Colonic mucosa (tissue), 4 donors: ENCODE measurements at regions not wholly inside any gene's neighbourhood (a gene's known extent, or its start where the extent isn't known, plus 50 kb on each side); places are given as distances from the start of the nearest gene placed in this dataset.

Experiments used
- DNase-seq: peaks from one replicate; pipeline ENCODE4 v3.0.0-alpha.2; 2020
- H3K27ac ChIP-seq: fragments of 200-600 bp; one replicate; pipeline ENCODE4 v1.8.0; 2021
- H3K27me3 ChIP-seq: fragments of 200-600 bp; one replicate; pipeline ENCODE4 v1.8.0; 2021
- H3K36me3 ChIP-seq: fragments of 200-600 bp; one replicate; pipeline ENCODE4 v1.8.0; 2021
- H3K4me1 ChIP-seq: fragments of 200-600 bp; one replicate; pipeline ENCODE4 v1.8.0; 2021; ENCODE audit warnings: mild to moderate bottlenecking
- H3K4me3 ChIP-seq: fragments of 200-600 bp; one replicate; pipeline ENCODE4 v1.8.0; 2021
- H3K9ac ChIP-seq, 2 donors: one replicate each; pipeline ENCODE4 v1.7.0; 2013; ENCODE audit warnings: control low read depth in 2 of 2, low read depth in 2 of 2, low read length in 2 of 2
- H3K9me3 ChIP-seq: fragments of 200-600 bp; one replicate; pipeline ENCODE4 v1.8.0; 2021
- intact Hi-C: fragments of 100-400 bp; cut with DNase I; formaldehyde crosslinking; loops from one replicate; pipeline ENCODE4 v1.14.1; 2022
- TF ChIP-seq, protein P1 (sequence below): fragments of 200-600 bp; IDR thresholded peaks from one replicate; pipeline ENCODE4 v1.8.0; 2022; ENCODE audit warnings: antibody characterized with exemption, mild to moderate bottlenecking
- donor health status: healthy.
- donor health status: DM: no; HTN: no; CAD: no.
- donor health status: DM: no; HTN: no; CAD: no.

DNA sequence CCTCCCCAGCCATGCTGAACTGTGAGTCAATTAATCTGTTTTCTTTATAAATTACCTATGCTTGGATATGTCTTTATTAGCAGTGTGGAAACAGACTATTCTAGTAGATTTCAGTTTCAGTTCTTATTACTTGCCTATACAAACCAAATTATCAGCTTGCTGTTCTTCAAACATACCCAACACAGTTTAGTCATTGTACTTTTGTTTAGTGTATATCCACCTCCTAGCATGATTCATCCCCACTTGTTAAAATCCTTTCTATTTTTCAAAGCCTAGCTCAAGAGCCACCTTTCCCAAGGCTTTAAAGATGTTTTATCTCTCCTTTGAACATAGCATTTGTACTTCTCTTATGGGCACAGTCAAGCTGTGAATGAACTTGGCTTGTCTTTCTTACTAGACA, 195.6 kb upstream of the ZRANB2 start:
- no peak overlapping the region for H3K4me3 ChIP-seq
- no peaks in the 10 kb centered on the region for H3K9me3 ChIP-seq
- H3K27me3 ChIP-seq: no peaks in the 10 kb centered on the region
- intact Hi-C loops: no loop called here
- H3K27ac ChIP-seq: no peak overlapping the region
- H3K36me3 ChIP-seq: no peaks in the 10 kb centered on the region
- TF ChIP-seq, protein P1, sequence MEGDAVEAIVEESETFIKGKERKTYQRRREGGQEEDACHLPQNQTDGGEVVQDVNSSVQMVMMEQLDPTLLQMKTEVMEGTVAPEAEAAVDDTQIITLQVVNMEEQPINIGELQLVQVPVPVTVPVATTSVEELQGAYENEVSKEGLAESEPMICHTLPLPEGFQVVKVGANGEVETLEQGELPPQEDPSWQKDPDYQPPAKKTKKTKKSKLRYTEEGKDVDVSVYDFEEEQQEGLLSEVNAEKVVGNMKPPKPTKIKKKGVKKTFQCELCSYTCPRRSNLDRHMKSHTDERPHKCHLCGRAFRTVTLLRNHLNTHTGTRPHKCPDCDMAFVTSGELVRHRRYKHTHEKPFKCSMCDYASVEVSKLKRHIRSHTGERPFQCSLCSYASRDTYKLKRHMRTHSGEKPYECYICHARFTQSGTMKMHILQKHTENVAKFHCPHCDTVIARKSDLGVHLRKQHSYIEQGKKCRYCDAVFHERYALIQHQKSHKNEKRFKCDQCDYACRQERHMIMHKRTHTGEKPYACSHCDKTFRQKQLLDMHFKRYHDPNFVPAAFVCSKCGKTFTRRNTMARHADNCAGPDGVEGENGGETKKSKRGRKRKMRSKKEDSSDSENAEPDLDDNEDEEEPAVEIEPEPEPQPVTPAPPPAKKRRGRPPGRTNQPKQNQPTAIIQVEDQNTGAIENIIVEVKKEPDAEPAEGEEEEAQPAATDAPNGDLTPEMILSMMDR: no peak
- DNase-seq: no peak
- H3K9ac ChIP-seq: no peak overlapping the region
- H3K4me1 ChIP-seq: no peaks in the 10 kb centered on the region

DNA sequence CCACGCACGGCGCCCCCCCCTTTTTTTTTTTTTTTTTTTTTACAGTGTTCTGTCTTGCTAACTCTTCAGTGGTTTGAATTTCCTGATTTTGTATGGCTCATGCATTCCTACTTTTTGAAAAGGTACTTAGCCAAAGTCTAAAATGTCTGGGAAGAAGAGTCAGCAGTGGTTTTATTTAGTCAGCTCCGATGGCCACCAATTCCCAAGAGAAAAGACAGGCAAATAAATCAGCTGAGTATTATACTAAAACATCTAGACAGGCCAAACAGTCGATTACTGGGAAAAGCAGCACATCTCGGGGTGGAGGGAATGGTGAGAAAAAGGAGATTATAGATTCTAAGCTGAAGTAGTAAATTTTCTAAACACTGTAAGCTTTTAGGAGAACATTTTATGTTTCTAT, 192.5 kb upstream of the ZRANB2 start:
- intact Hi-C loops: no loop called here
- TF ChIP-seq, protein P1: no peak

DNA sequence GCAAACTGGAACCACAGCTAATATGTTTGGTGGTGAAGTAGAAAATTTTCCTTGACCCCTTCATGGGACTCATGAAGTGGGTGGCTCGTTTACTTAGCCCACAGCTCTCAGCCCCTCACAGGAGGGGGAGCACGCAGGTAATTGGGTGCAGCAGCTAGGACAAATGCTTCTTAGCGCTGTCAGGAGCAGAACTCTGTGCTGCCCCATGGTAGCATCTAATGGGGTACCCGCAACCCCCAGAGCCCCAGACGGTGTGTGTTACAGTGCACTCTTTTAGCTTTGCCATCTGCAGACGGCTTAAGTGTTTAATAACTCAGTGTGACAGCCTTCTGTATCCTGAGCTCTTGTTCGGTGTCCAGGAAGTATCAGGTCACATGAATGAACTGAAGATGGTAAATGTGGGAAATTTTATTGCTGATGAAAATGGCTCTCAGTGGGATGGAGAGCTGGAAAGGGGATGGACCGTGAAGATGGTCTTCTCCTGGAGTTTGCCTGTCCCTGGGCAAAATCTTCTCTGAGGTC, 189.6 kb upstream of the ZRANB2 start:
- H3K4me3 ChIP-seq: no peak overlapping the region
- H3K36me3 ChIP-seq: no peaks in the 10 kb centered on the region
- H3K9me3 ChIP-seq: no peaks in the 10 kb centered on the region
- TF ChIP-seq, protein P1: no peak
- H3K9ac ChIP-seq: no peak overlapping the region
- H3K27me3 ChIP-seq: no peaks in the 10 kb centered on the region
- intact Hi-C loops: no loop called here
- no peak for DNase-seq
- no peak overlapping the region for H3K27ac ChIP-seq
- no peaks in the 10 kb centered on the region for H3K4me1 ChIP-seq

More for the DNA sequence above, 192.5 kb upstream of the ZRANB2 start:
- no peak for DNase-seq
- H3K4me3 ChIP-seq: no peak overlapping the region
- H3K27ac ChIP-seq: no peak overlapping the region
- no peaks in the 10 kb centered on the region for H3K4me1 ChIP-seq
- H3K9ac ChIP-seq: no peak overlapping the region
- no peaks in the 10 kb centered on the region for H3K9me3 ChIP-seq
- H3K27me3 ChIP-seq: no peaks in the 10 kb centered on the region
- H3K36me3 ChIP-seq: no peaks in the 10 kb centered on the region

DNA sequence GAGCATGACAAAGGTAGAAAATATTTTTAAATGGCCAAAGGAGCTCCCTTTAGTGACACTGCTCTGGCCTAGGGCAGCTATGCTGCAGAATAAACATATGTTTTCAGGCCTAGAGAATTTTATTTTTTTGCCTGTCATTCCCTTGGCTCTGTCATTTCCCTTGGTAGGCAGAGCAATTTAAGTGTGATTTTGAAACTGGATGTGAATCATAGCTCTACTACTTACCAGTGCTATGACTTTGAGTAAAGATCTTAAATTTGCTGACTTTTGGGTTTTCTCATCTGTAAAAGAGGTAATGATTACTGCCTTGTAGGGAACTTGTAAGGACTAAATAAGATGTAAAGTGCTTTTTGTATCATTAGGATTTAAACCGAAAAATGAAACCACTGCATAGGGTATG, 189.0 kb upstream of the ZRANB2 start:
- H3K27me3 ChIP-seq: no peaks in the 10 kb centered on the region
- no peak overlapping the region for H3K4me3 ChIP-seq
- H3K27ac ChIP-seq: no peak overlapping the region
- intact Hi-C loops: no loop called here
- no peak overlapping the region for H3K9ac ChIP-seq
- TF ChIP-seq, protein P1: no peak
- DNase-seq: no peak
- H3K36me3 ChIP-seq: no peaks in the 10 kb centered on the region
- no peaks in the 10 kb centered on the region for H3K9me3 ChIP-seq
- no peaks in the 10 kb centered on the region for H3K4me1 ChIP-seq

DNA sequence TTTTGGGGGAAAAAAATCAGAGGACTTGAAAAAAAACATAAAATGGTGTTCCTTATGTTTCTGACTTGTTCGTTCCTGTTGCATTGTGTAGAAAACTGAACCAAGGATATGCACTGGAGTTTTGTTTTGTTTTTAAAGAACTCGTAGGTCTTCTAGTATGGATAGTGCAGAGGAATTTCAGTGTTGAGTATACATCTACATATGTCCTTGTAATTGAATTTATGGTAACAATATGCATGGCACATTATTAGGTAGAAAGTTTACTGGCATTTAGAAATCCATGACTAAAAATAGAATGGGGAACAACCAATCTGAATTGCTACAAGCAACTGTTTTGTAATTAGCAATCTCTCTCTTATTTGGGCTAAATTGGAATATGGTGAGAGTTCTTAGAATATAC, 188.3 kb upstream of the ZRANB2 start:
- intact Hi-C loops: no loop called here

More for the DNA sequence above, 188.3 kb upstream of the ZRANB2 start:
- no peaks in the 10 kb centered on the region for H3K4me1 ChIP-seq
- TF ChIP-seq, protein P1: no peak
- DNase-seq: no peak
- H3K36me3 ChIP-seq: no peaks in the 10 kb centered on the region
- no peak overlapping the region for H3K4me3 ChIP-seq
- no peak overlapping the region for H3K27ac ChIP-seq
- H3K27me3 ChIP-seq: no peaks in the 10 kb centered on the region
- H3K9me3 ChIP-seq: no peaks in the 10 kb centered on the region
- no peak overlapping the region for H3K9ac ChIP-seq
